Psoas muscle (tissue), 7 donors: ENCODE measurements at regions not wholly inside any gene's neighbourhood (a gene's known extent, or its start where the extent isn't known, plus 50 kb on each side); places are given as distances from the start of the nearest gene placed in this dataset.

ENCODE experiments used
- ATAC-seq, 4 donors: fragments of 200-7000 bp; cut with Tn5 transposase; one replicate each; pipeline ENCODE4 v1.9.1; 2020; ENCODE audit warnings: moderate library complexity in 3 of 4, mild to moderate bottlenecking in 2 of 4
- DNase-seq, 2 donors: peaks; one replicate each; pipeline ENCODE4 v3.0.0-alpha.2; 2020
- H3K27ac ChIP-seq: fragments of 200-600 bp; one replicate; pipeline ENCODE4 v1.8.0; 2022
- H3K27me3 ChIP-seq, 3 donors: fragments of 200-600 bp in 1 of 3; one replicate each; pipeline versions ENCODE4 v1.6.1 to v1.8.0; 2013 to 2022; ENCODE audit warnings: low read length in 2 of 3, mild to moderate bottlenecking in 2 of 3, moderate library complexity in 1 of 3; ENCODE audit not compliant: insufficient read depth in 3 of 3
- H3K36me3 ChIP-seq, 2 donors: fragments of 200-600 bp in 1 of 2; one replicate each; pipeline versions ENCODE4 v1.6.1 to v1.8.0; 2013 to 2022; ENCODE audit warnings: low read depth in 1 of 2, mild to moderate bottlenecking in 1 of 2, moderate library complexity in 1 of 2; ENCODE audit not compliant: insufficient read depth in 1 of 2
- H3K4me1 ChIP-seq: fragments of 200-600 bp; one replicate; pipeline ENCODE4 v1.8.0; 2022
- H3K4me3 ChIP-seq: fragments of 200-600 bp; one replicate; pipeline ENCODE4 v1.8.0; 2022; ENCODE audit warnings: mild to moderate bottlenecking
- H3K9me3 ChIP-seq: fragments of 200-600 bp; one replicate; pipeline ENCODE4 v1.8.0; 2022
- CTCF ChIP-seq: fragments of 200-600 bp; IDR thresholded peaks from one replicate; pipeline ENCODE4 v1.8.0; 2022; ENCODE audit warnings: antibody characterized with exemption
- WGBS, 3 donors: extraction: QIAGEN DNeasy Blood & Tissue Kit; methylation state at CpG; one replicate each; pipeline versions ENCODE4 v1.1.6 to v1.1.7; 2013; 5-methylcytosine and 5-hydroxymethylcytosine counted together
- intact Hi-C, 2 donors: fragments of 100-400 bp; cut with DNase I; formaldehyde crosslinking; loops; one replicate each; pipeline versions ENCODE4 v1.11.0 to v1.14.2; 2022
- donor health status: healthy with polysubstance abuse.
- donor health status: DM: no; HTN: no; CAD: no; lungs with moderate emphysema.
- donor health status: Bipolar disorder and iron deficiency.
- donor health status: healthy.
- donor health status: DM: yes; HTN: yes; CAD: no.
- donor health status: DM: no; HTN: no; CAD: no.
- donor health status: DM: yes; HTN: yes; CAD: no.

- Histone ChIP-seq H3K9me3 (no peaks in the 10 kb centered on the region), H3K36me3 (no peaks in the 10 kb centered on the region), H3K4me1 (no peaks in the 10 kb centered on the region), H3K4me3 (no peak overlapping the region), H3K27ac (no peak overlapping the region), H3K27me3 (peaks cover 0 to 6% (median 0%) of the 10 kb centered on the region in 3 donors)
- ATAC-seq: no peak
- no peak for TF ChIP-seq CTCF
- no peak for DNase-seq
- WGBS, 3 donors: 59 to 68% (median 61%) methylated on average over 3 of the region's 3 CpGs
- intact Hi-C loops: loop anchor here in 1 of 2 donors (5.0 kb wide), 1 partner anchor 1062 kb away; no protein-coding TSS in a partner anchor
These were observed 153.4 kb upstream of the CAMK1G start for GRCh38 chr1:209430107-209430506.

GRCh38 chr1:209430821-209431259 is 152.7 kb upstream of the CAMK1G start:
- intact Hi-C loops: loop anchor here in 1 of 2 donors (5.0 kb wide), 1 partner anchor 1061 kb away; no protein-coding TSS in a partner anchor
- no peak for ATAC-seq
- Histone ChIP-seq H3K9me3 (no peaks in the 10 kb centered on the region), H3K27ac (no peak overlapping the region), H3K4me1 (no peaks in the 10 kb centered on the region), H3K36me3 (no peaks in the 10 kb centered on the region), H3K27me3 (peaks cover 0 to 6% (median 0%) of the 10 kb centered on the region in 3 donors), H3K4me3 (no peak overlapping the region)
- WGBS, 3 donors: 79 to 87% (median 87%) methylated on average over 5 of the region's 5 CpGs
- no peak for DNase-seq
- TF ChIP-seq CTCF: no peak

GRCh38 chr1:209431402-209431801 is 152.1 kb upstream of the CAMK1G start:
- peaks cover 0 to 6% (median 0%) of the 10 kb centered on the region in 3 donors for H3K27me3 ChIP-seq
- WGBS, 3 donors: 87 to 88% (median 88%) methylated on average over 3 of the region's 3 CpGs
- intact Hi-C loops: loop anchor here in 1 of 2 donors (5.0 kb wide), 1 partner anchor 1061 kb away; no protein-coding TSS in a partner anchor

GRCh38 chr1:209431813-209432442 is 151.6 kb upstream of the CAMK1G start:
- Histone ChIP-seq H3K36me3 (no peaks in the 10 kb centered on the region), H3K4me1 (no peaks in the 10 kb centered on the region), H3K9me3 (no peaks in the 10 kb centered on the region), H3K4me3 (no peak overlapping the region), H3K27me3 (peaks cover 0 to 6% (median 0%) of the 10 kb centered on the region in 3 donors), H3K27ac (no peak overlapping the region)
- DNase-seq (no peak), ATAC-seq (no peak)
- 81 to 83% (median 83%) methylated on average over 12 of the region's 12 CpGs for WGBS, 3 donors
- intact Hi-C loops: loop anchor here in 1 of 2 donors (5.0 kb wide), 1 partner anchor 1060 kb away; no protein-coding TSS in a partner anchor
- TF ChIP-seq CTCF: no peak

More at GRCh38 chr1:209431402-209431801, 152.1 kb upstream of the CAMK1G start:
- Histone ChIP-seq H3K27ac (no peak overlapping the region), H3K4me3 (no peak overlapping the region), H3K36me3 (no peaks in the 10 kb centered on the region), H3K9me3 (no peaks in the 10 kb centered on the region), H3K4me1 (no peaks in the 10 kb centered on the region)
- no peak for DNase-seq
- no peak for ATAC-seq
- no peak for TF ChIP-seq CTCF
